Naive thymus-derived CD4-positive, alpha-beta T cell (primary cell): ENCODE measurements at regions not wholly inside any gene's neighbourhood (a gene's known extent, or its start where the extent isn't known, plus 50 kb on each side); places are given as distances from the start of the nearest gene placed in this dataset.

Source experiments
- ATAC-seq: fragments of 150-1000 bp; cut with Tn5 transposase; 2 replicates; pipeline ENCODE4 v1.10.0; 2021; ENCODE audit warnings: mild to moderate bottlenecking, moderate library complexity
- CTCF ChIA-PET: fragments of 350-600 bp; sonication (Branson Sonifier 250); formaldehyde crosslinking; loops from one replicate; lab custom pipeline; 2021; ENCODE audit warnings: antibody characterized with exemption; lab: Charles Lee
- POLR2A ChIA-PET: fragments of 350-600 bp; sonication (Branson Sonifier 250); formaldehyde crosslinking; loops from one replicate; lab custom pipeline; 2021; ENCODE audit warnings: antibody characterized with exemption, inconsistent platforms; lab: Charles Lee
- DNase-seq, 9 donors: peaks; one replicate each; pipeline versions ENCODE4 v3.0.0 to v3.0.0-alpha.2; 2020 to 2022; ENCODE audit warnings: mixed read lengths in 1 of 9
- H3K27ac ChIP-seq: one replicate; pipeline ENCODE4 v1.7.0; 2013; ENCODE audit warnings: mild to moderate bottlenecking, low read depth, low read length, moderate library complexity
- H3K27me3 ChIP-seq, 2 donors: one replicate each; pipeline ENCODE4 v1.7.0; 2013; ENCODE audit warnings: low read length in 2 of 2, mild to moderate bottlenecking in 2 of 2, moderate library complexity in 2 of 2; ENCODE audit not compliant: control insufficient read depth in 2 of 2, insufficient read depth in 2 of 2
- H3K36me3 ChIP-seq, 3 experiments: 1 replicate in 2 of 3; 2 replicates in 1 of 3; pipeline ENCODE4 v1.7.0; 2013; ENCODE audit warnings: low read length in 3 of 3, mild to moderate bottlenecking in 3 of 3, moderate library complexity in 1 of 3; ENCODE audit not compliant: insufficient read depth in 3 of 3, control insufficient read depth in 2 of 3
- H3K4me1 ChIP-seq, 2 donors: one replicate each; pipeline ENCODE4 v1.7.0; 2013; ENCODE audit warnings: low read length in 2 of 2, mild to moderate bottlenecking in 2 of 2, moderate library complexity in 1 of 2; ENCODE audit not compliant: control insufficient read depth in 2 of 2, insufficient read depth in 2 of 2
- H3K4me3 ChIP-seq: 2 replicates; pipeline ENCODE4 v1.7.0; 2013; ENCODE audit warnings: mild to moderate bottlenecking, low read length
- H3K9me3 ChIP-seq, 3 experiments: 1 replicate in 2 of 3; 2 replicates in 1 of 3; pipeline ENCODE4 v1.7.0; 2013; ENCODE audit warnings: low read length in 3 of 3; ENCODE audit not compliant: control insufficient read depth in 2 of 3
- H3K27ac Mint-ChIP-seq, 9 donors: one replicate each; pipeline ENCODE4 v1.8.0; 2020 to 2022; ENCODE audit warnings: mixed read lengths in 9 of 9, mild to moderate bottlenecking in 8 of 9, moderate library complexity in 5 of 9, inconsistent platforms in 2 of 9
- H3K27me3 Mint-ChIP-seq, 5 donors: one replicate each; pipeline ENCODE4 v1.8.0; 2021 to 2022; ENCODE audit warnings: mixed read lengths in 5 of 5, mild to moderate bottlenecking in 1 of 5
- H3K36me3 Mint-ChIP-seq, 5 donors: one replicate each; pipeline ENCODE4 v1.8.0; 2020 to 2022; ENCODE audit warnings: mixed read lengths in 5 of 5, mild to moderate bottlenecking in 3 of 5, inconsistent platforms in 1 of 5
- H3K4me1 Mint-ChIP-seq, 7 donors: one replicate each; pipeline ENCODE4 v1.8.0; 2020 to 2022; ENCODE audit warnings: mixed read lengths in 7 of 7, mild to moderate bottlenecking in 3 of 7, inconsistent platforms in 1 of 7
- H3K4me3 Mint-ChIP-seq, 10 donors: one replicate each; pipeline ENCODE4 v1.8.0; 2020 to 2022; ENCODE audit warnings: mild to moderate bottlenecking in 10 of 10, mixed read lengths in 10 of 10, moderate library complexity in 6 of 10, inconsistent platforms in 2 of 10
- H3K9me3 Mint-ChIP-seq, 11 donors: one replicate each; pipeline ENCODE4 v1.8.0; 2020 to 2022; ENCODE audit warnings: mixed read lengths in 11 of 11, mild to moderate bottlenecking in 4 of 11, inconsistent platforms in 1 of 11, moderate library complexity in 1 of 11
- intact Hi-C, 2 donors: fragments of 100-400 bp; cut with micrococcal nuclease; formaldehyde crosslinking; loops; one replicate each; pipeline ENCODE4 v1.15.1; 2023

GRCh38 chr1:217149791-217150190 is 426.6 kb upstream of the ESRRG start:
- POLR2A ChIA-PET: no interaction called here
- DNase-seq (no peak), ATAC-seq (no peak)
- Mint-ChIP-seq H3K4me3 (no peak overlapping the region), H3K27ac (no peak overlapping the region), H3K9me3 (peaks cover 0 to 39% (median 8%) of the 10 kb centered on the region in 11 donors), H3K4me1 (no peaks in the 10 kb centered on the region), H3K36me3 (peaks cover 0 to 4% (median 0%) of the 10 kb centered on the region in 5 donors), H3K27me3 (no peaks in the 10 kb centered on the region)
- intact Hi-C loops: no loop called here
- H3K9me3 ChIP-seq: peaks cover 0 to 4% (median 0%) of the 10 kb centered on the region in 3 experiments
- H3K4me1 ChIP-seq: no peaks in the 10 kb centered on the region
- no peak overlapping the region for H3K27ac ChIP-seq
- no peaks in the 10 kb centered on the region for H3K27me3 ChIP-seq
- no peaks in the 10 kb centered on the region for H3K36me3 ChIP-seq
- CTCF ChIA-PET: no interaction called here
- H3K4me3 ChIP-seq: no peak overlapping the region

- H3K36me3 Mint-ChIP-seq: peaks cover 0 to 13% (median 0%) of the 10 kb centered on the region in 5 donors
- H3K9me3 Mint-ChIP-seq: peaks cover 3 to 41% (median 17%) of the 10 kb centered on the region in 11 donors
- Histone ChIP-seq H3K27ac (no peak overlapping the region), H3K9me3 (peaks cover 0 to 6% (median 0%) of the 10 kb centered on the region in 3 experiments), H3K27me3 (no peaks in the 10 kb centered on the region), H3K4me1 (no peaks in the 10 kb centered on the region), H3K36me3 (no peaks in the 10 kb centered on the region), H3K4me3 (no peak overlapping the region)
- H3K4me1 Mint-ChIP-seq: peaks cover 0 to 10% (median 0%) of the 10 kb centered on the region in 7 donors
- ChIA-PET POLR2A (no interaction called here), CTCF (no interaction called here)
- ATAC-seq (no peak), DNase-seq (no peak)
- intact Hi-C loops: no loop called here
- no peak overlapping the region for H3K27ac Mint-ChIP-seq
- H3K4me3 Mint-ChIP-seq: no peak overlapping the region
- peaks cover 33 to 50% (median 46%) of the 10 kb centered on the region in 5 donors for H3K27me3 Mint-ChIP-seq
Measured at GRCh38 chr1:217141711-217142110, 418.5 kb upstream of the ESRRG start.

- H3K9me3 ChIP-seq: peaks cover 0 to 6% (median 0%) of the 10 kb centered on the region in 3 experiments
- ATAC-seq (no peak), DNase-seq (no peak)
- no peaks in the 10 kb centered on the region for H3K27me3 ChIP-seq
- Mint-ChIP-seq H3K4me3 (no peak overlapping the region), H3K27me3 (peaks cover 45 to 64% (median 60%) of the 10 kb centered on the region in 5 donors), H3K36me3 (peaks cover 0 to 13% (median 0%) of the 10 kb centered on the region in 5 donors), H3K27ac (peak overlapping the region in 1 of 9 donors; percentile 78), H3K9me3 (peaks cover 3 to 39% (median 13%) of the 10 kb centered on the region in 11 donors), H3K4me1 (peaks cover 0 to 10% (median 3%) of the 10 kb centered on the region in 7 donors)
- no peak overlapping the region for H3K4me3 ChIP-seq
- CTCF ChIA-PET: no interaction called here
- no peaks in the 10 kb centered on the region for H3K36me3 ChIP-seq
- H3K4me1 ChIP-seq: no peaks in the 10 kb centered on the region
- intact Hi-C loops: no loop called here
- POLR2A ChIA-PET: no interaction called here
- no peak overlapping the region for H3K27ac ChIP-seq
Measured at GRCh38 chr1:217140041-217140901, 417.0 kb upstream of the ESRRG start.

DNA sequence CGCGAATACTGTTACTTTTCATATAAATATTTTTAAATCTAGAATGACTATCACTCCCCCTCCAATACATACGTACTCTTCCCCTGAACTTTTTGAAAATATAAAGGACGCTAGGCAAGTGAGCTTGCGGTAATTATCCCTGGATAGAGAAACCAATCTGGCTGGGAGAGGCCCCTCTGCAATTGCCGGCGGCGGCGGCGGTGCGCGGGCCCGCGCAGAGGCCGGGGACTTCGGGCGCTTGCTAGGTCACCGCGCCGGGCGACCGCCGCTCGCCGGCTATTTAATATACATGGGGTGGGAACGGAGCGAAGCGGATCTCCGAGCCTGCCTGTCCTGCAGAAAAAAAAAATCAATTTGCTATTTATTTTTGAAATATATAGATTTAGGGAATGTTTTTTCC is 416.3 kb upstream of the ESRRG start:
- peaks cover 2 to 36% (median 8%) of the 10 kb centered on the region in 11 donors for H3K9me3 Mint-ChIP-seq
- H3K4me1 Mint-ChIP-seq: peaks cover 0 to 11% (median 3%) of the 10 kb centered on the region in 7 donors
- H3K4me3 Mint-ChIP-seq: no peak overlapping the region
- Histone ChIP-seq H3K4me1 (no peaks in the 10 kb centered on the region), H3K27ac (no peak overlapping the region), H3K36me3 (no peaks in the 10 kb centered on the region), H3K9me3 (no peaks in the 10 kb centered on the region), H3K27me3 (no peaks in the 10 kb centered on the region), H3K4me3 (no peak overlapping the region)
- H3K36me3 Mint-ChIP-seq: peaks cover 0 to 9% (median 0%) of the 10 kb centered on the region in 5 donors
- ATAC-seq (no peak), DNase-seq (no peak)
- no peak overlapping the region for H3K27ac Mint-ChIP-seq
- POLR2A ChIA-PET: no interaction called here
- CTCF ChIA-PET: no interaction called here
- intact Hi-C loops: loop anchor here in 1 of 2 donors (10.0 kb wide), 1 partner anchor 1025 kb away; no protein-coding TSS in a partner anchor
- peaks cover 53 to 72% (median 67%) of the 10 kb centered on the region in 5 donors for H3K27me3 Mint-ChIP-seq

DNA sequence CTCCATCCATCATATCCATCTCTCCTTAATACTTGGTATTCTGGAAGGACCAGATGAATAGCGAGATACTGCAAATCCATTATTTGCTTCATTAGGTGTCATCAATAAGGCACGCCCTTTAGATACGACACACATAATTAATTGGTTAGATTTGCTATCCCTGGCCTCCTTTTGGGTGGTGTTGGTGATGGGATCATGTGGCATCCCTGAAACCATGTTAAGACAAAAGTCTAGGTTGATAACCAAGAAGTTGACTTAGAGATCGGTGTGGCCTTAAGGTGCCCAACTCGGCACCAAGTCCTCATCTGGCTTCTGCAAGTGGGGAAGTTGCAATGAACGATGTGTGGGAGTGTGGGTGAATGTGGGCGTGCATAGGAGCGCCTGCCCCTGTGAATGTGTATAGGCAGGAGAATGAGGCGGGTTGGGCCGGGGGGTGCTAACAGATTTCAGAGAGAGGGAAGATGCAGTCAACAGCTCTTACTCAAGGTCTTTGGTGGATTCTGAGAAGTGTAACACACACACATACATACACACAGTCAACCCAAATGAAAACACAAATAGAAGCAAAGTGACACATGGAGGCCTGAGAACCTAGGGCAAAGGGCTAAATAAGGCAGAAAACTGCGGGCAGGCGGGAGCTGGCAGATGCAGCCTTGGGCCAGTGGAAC is 415.7 kb upstream of the ESRRG start:
- H3K27ac Mint-ChIP-seq: no peak overlapping the region
- Histone ChIP-seq H3K27ac (no peak overlapping the region), H3K4me3 (no peak overlapping the region), H3K9me3 (no peaks in the 10 kb centered on the region), H3K36me3 (no peaks in the 10 kb centered on the region), H3K4me1 (no peaks in the 10 kb centered on the region), H3K27me3 (no peaks in the 10 kb centered on the region)
- ChIA-PET POLR2A (no interaction called here), CTCF (no interaction called here)
- peaks cover 56 to 77% (median 67%) of the 10 kb centered on the region in 5 donors for H3K27me3 Mint-ChIP-seq
- intact Hi-C loops: loop anchor here in 1 of 2 donors (10.0 kb wide), 1 partner anchor 1026 kb away; no protein-coding TSS in a partner anchor
- H3K36me3 Mint-ChIP-seq: peaks cover 0 to 9% (median 0%) of the 10 kb centered on the region in 5 donors
- ATAC-seq (no peak), DNase-seq (no peak)
- peak overlapping the region in 1 of 10 donors; percentile 51 for H3K4me3 Mint-ChIP-seq
- peaks cover 2 to 30% (median 8%) of the 10 kb centered on the region in 11 donors for H3K9me3 Mint-ChIP-seq
- peaks cover 0 to 11% (median 3%) of the 10 kb centered on the region in 7 donors for H3K4me1 Mint-ChIP-seq

- DNase-seq (no peak), ATAC-seq (no peak)
- H3K27me3 Mint-ChIP-seq: peaks cover 62 to 80% (median 72%) of the 10 kb centered on the region in 5 donors
- Histone ChIP-seq H3K4me3 (no peak overlapping the region), H3K27ac (no peak overlapping the region), H3K4me1 (no peaks in the 10 kb centered on the region), H3K9me3 (no peaks in the 10 kb centered on the region), H3K36me3 (no peaks in the 10 kb centered on the region), H3K27me3 (no peaks in the 10 kb centered on the region)
- CTCF ChIA-PET: no interaction called here
- H3K4me1 Mint-ChIP-seq: peaks cover 0 to 11% (median 3%) of the 10 kb centered on the region in 7 donors
- peaks cover 0 to 12% (median 0%) of the 10 kb centered on the region in 5 donors for H3K36me3 Mint-ChIP-seq
- H3K4me3 Mint-ChIP-seq: no peak overlapping the region
- no peak overlapping the region for H3K27ac Mint-ChIP-seq
- intact Hi-C loops: loop anchor here in 1 of 2 donors (10.0 kb wide), 1 partner anchor 1027 kb away; no protein-coding TSS in a partner anchor
- peaks cover 3 to 29% (median 10%) of the 10 kb centered on the region in 11 donors for H3K9me3 Mint-ChIP-seq
- POLR2A ChIA-PET: no interaction called here
Measured at GRCh38 chr1:217138173-217138765, 415.0 kb upstream of the ESRRG start.
